NCI-H524 (cell line): ENCODE measurements at regions not wholly inside any gene's neighbourhood (a gene's known extent, or its start where the extent isn't known, plus 50 kb on each side); places are given as distances from the start of the nearest gene placed in this dataset.
A peak's percentile ranks its signal among the peaks of the same experiment; 100 is the strongest.

Experiments
- DNase-seq, 2 experiments: peaks; one replicate each; lab custom pipeline; 2025; lab: John Stamatoyannopoulos, UW

DNA sequence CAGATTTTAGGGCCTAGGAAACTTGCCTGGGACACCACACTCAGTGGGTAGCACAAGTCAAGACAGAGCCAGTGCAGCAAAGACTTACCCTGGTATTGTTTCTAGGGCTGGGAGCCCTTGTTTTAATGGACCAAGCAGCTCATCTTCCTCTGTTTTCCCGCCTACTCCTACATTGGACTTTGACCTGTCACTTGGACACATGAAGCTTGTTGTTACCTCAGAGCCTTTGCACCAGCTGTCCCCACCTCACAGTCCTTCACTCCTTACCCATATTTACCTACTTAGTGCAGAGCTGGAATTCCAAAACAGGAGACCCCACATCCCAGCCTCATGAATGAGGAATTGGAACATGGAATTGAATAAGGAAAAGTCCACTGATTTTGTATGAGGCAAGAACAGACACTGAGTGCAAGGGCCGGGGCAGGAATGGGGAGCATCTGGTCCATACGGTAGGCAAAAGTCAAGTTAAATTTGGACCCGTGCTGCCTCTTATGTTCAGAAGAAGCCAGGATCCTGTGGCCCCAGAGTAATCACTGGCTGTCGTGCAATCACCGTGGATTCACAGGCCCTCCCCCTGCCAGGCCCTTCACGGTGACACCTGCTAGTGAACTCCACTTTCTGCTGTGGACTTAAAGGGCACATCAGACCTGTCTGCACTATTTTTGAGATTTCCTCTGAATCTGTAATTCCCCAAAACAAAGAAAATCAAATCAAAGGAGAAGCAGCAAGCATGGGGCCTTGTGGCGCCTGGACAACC is 236.9 kb upstream of the PMEPA1 start:
- no peak for DNase-seq

DNA sequence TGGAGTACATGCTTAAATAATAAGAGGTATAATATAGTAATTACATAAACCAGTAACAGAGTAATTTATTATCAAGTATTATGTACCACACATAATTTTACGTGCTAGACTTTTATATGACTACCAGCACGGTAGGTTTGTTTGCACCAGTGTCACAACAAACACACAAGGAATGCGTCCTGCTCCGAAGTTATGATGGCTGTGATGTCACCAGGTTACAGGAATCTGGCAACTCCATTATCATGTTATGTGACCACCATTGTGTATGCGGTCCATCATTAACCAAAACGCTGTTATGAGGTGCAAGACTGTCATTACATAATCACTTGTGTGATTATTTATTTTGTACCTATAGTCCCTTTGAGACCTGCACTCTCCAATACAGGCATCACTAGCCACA is 235.2 kb upstream of the PMEPA1 start:
- DNase-seq = no peak

DNA sequence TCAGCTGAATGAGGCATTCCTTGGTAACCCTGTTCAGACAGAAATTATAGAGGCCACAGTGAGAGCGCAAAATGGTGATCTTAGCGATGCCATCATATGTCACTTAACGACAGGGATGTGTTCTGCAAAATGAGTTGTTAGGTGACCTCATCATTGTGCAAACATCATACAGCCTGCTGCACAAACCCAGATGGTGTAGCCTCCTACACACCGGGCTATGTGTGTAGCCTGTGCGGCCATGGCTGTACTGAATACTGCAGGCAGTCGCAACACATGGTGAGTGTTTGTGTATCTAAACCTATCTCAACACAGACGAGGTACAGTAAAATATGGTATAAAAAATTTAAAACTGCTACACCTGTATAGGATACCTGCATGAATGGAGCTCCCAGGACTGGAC is 234.1 kb upstream of the PMEPA1 start:
- DNase-seq = no peak

DNA sequence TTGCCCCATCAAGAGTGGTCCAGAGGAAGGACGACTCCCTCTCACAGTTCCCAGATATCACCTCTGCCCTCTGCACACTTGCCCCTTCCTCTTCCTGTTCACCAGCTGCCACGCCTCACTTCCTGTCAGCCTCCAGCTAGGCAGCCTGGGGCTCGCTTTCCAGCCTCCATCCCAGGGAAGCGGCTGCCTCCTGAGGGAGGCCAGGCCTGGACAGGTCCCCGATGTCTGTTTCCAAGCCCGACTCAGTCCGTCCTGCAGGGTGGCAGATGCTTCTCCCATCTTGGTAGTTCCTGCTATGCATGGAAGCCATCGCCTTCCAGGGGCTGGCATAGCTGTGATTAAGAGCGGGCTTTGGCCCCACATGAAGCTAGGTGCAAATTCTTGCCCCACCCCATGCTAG is 233.5 kb upstream of the PMEPA1 start:
- no peak for DNase-seq

DNA sequence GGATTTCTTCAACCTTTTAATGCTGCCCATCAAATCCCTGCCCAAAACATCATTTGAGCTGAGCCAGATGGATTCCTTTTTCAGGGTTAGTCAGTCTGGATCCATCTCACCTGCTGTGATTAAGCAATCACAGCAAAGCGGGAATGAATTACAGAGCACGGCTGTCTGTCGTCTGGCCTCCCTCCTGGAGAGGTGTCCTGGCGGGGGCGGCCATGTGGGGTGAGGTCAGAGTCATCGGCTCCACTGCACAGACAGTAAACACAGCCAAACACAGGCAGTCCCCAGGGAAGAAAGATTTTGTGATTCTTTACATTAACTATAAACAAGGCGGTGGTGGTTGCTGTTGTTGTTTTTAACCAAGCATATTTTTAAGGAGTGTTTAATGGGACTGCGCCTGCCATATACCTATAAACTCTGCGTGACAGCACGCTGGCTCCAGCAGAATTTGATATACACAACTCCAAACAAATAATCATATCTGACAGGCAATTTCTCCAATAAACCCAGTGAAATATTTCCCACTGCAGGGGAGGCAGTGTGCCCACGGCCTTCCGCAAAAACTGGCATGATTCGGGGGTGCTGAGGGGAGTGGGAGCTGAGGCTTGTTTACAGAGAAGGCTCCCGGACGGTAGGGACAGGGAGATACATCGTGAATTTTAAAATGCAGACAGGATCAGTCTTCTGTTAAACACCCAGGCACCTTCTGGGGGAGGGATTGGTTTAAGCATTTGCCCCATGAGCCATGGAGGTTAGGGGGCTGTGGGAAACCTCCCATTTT is 232.0 kb upstream of the PMEPA1 start:
- no peak for DNase-seq

DNA sequence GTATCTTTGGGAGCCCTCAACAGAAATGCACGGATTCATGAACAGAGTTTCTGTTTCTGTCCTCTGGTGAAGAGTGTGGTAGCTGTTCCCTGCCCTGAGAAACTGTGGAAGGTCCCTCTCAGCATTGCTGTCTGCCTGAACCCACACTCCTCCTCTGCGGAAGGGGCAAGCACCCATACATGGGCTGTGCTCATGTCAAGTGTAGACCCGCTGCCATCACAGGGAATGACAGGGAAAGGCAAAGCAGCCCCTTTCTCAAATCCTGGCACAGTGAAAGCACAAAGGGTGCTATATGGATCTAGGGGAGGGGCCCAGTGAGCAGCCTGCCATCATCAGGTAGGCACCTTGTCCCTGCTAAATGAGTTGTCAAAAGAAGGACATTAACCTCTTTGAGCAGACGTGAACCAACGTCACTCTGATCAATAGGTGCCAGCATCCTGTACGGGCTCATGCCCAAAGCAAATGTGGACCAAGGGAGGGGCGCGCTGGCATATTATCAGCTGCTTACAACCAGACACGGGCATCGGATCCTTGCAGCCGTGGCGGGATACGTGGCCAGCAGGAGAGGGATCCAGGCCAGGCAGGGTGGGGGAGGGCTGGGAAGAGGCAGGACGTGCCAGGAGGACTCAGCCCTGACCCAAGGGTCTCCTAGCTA is 231.2 kb upstream of the PMEPA1 start:
- DNase-seq = no peak

DNA sequence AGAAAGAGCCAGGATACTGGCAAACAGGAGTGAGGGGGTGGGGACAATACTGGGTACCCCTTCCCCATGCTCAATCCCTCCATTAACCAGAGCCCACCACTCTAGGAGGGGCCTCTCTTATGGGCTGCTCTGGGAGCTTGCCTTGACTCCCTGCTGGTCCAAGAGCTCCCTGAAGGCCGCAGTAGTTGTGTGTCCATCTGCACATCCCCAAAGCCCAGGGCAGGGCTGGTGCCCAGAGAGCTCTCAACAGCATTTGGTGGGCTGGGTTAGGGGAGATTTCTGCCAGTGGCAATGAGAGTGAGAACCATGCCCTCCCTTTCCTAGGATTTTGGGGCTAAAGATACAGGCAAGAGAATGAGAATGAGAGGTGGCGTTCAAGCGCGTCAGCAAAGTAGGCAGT is 230.6 kb upstream of the PMEPA1 start:
- DNase-seq = no peak

DNA sequence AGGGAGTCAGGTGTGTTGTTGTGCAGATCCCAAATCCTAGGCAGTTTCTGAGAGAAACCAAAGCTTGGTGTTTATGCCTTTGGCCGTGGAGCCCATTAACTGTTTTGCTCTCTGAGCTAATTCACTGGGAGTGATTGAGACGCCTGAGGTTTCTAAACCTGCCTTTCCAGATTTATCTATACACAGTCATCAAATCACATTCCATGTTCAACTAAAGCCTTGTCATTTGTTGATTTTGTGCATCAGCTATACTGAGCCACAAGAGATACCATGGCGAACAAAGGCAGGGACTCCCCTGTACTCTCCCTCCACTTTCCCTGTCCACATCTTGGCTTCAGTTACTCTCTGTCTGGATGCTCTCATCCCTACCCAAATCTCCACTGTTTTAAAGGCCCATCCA is 229.7 kb upstream of the PMEPA1 start:
- DNase-seq = no peak

DNA sequence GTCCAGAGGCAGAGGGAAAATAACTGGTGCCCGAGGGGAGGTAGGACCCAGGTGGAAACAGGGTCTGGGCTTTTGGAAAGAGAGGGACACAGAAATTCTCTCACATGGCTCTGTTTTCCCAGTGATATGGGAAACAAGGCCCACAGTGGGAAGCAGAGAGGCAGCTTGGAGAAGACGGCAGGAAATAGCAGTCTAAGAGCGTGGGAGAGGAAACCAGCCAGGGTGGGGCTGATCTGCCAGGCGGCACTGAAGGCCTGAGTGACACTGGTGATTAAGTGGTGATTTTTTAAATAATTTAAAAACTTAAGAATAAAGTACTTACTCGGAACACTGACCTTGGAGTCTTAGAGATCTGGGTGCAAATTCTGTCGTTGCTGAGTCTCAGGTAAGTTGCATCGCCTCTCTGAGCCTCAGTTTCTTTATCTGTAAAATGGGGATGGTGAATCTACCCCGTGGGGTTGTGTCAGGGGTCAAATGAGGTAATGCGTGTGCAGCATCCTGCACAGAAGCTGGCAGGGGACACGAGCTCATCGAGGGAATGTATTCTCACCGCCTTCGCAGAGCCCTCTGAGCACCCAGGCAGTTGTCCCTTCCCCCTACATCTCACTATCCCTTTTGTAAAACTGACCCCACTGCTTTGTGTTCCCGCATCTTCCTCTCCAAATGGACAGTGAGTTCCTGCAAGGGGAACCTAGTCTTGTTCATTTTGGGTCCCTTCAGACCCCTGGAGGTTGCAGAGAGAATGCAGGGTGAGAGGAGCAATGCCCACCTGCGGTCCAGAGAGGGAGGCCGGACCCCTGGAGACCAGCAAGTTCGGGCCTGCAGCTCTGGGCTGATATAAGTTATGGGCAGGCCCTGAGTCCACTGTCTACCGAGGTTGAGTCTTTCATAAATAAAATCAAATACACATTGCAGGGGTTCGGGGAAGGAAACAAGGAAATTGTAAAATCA is 228.6 kb upstream of the PMEPA1 start:
- DNase-seq = no peak

DNA sequence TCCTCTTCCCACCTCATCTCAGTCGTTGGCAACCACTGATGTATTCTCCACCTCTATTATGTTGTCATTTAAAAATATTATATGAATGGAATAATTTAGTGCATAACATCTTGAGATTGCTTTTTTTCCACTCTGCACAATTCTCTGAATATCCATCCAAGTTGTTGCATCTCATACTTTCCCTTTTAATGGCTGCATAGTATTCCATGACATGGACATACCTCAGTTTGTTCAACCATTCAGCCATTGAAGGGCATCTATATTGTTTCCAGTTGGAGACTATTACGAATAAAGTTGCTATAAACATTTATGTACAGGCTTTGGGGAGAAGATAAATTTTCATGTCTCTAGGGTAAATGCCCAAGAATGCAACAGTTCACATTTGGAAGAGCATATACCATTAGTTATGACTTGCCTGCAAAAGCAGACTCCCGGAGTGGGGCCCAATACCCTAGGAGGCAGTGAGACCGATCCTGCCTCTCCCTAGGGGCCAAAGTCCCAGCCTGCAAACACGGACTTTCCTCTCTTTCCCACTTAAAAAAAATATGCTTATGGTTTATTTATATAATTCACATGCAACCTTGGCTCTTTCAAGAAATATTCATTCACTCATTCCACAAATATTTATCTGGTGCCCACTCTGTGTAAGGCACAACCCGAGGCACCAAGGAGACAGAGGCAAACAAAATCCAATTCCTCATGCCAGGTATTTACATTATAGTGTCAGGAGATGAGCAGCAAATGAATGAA is 227.0 kb upstream of the PMEPA1 start:
- DNase-seq = no peak

DNA sequence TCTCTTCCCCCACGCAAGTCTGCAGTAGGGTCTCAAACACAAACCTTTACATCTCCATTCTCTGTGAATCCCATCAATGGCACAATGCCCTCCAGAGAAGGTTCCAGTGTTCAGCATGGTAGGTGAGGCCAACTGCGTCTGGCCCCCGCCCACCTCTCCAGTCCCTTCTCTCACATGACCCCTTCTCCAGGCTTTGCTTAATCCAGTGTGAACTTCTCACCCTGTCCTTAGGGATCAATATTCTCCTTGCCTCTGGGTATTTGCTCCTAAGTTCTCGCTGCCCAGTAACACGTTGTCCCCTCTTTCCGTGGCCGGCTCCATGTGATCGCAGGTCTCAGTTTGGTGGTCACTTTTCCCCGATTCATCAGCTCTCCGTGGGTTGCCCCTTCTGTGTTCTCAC is 225.1 kb upstream of the PMEPA1 start:
- DNase-seq = no peak

DNA sequence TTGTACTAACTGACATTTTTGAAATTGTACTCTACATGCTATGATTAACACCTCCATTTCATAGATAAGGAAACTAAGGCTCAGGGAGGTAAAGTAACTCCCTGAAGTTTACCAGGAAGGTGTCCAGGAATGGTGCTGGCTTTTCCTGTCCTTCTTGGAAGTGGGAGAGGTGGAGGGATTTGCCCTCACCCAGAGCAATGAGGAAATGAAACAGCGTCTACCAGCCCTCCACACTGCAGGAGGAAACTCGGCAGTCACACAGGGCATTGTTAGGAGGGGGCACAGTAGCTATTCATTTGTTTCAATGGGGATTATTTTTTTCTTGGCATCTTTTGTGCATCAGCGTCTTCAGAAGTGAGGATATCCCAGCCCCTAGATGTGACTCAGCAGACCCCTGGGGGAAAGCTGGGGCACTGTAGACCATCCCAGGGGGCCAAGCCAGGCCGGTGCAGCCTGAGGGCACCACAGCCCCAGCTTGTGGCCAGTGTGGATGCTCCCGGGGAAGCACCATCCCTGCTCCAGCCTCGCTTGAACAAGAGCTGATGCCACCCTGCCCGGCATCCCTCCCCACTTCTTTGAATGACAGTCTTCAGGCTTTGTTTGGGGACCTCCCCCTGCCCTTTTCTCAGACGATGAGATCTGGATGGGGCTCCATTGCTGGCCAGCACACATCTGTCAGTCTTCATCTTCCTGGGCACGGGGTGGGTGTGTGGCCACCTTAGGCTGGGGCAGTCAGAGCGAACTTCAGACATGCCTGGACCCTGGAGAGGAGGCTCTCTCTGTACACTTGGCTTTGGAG is 224.4 kb upstream of the PMEPA1 start:
- DNase-seq = no peak

DNA sequence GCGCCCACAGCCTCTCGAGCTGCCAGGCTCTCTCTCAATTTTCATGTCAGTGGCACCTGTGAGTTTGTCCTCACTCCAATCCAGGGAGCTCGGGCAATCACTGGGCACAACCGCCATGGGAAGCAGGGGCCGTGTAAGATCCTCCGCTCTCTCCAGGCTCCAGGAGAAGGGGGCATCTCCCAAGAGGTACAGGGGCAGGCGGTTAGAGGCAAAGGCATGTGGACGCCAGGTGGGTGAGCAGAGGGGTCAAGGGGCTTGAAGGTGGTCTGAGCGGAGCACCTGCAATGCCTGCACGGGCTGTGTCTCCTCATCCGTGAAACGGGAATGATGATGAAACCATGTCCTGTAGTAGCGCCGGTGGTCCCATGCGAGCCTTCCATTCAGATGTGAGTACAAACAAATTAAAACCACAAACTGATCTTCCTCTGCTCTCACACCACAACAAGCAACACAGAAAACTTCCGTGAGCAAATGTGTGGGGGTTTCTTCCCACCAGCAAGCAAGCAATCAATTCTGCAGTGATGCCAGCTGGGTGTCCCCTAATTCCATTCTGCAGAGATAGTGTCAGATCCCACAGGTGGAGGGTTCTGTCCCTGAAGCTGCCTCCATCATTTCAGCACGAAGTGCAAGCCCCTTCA is 222.5 kb upstream of the PMEPA1 start:
- no peak for DNase-seq

DNA sequence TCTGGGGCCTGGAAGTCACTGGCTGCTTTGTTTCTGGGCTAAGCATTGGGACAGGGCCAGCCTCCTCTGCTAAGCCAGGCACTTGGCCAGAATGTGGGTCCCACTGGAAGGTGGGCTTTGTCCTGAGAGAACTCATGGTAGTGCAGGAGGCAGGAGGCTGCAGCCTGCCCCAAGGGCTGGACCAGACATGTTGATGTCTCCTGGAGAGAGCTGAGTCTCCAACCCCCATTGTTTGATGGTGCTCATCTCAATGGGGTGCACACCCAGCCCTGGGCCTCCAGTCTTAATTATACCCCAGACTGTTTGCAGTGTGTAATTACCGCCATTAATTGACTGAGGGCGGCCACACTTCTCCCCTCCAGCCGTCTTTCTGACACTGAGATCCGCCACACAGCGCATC is 220.5 kb upstream of the PMEPA1 start:
- DNase-seq = no peak

DNA sequence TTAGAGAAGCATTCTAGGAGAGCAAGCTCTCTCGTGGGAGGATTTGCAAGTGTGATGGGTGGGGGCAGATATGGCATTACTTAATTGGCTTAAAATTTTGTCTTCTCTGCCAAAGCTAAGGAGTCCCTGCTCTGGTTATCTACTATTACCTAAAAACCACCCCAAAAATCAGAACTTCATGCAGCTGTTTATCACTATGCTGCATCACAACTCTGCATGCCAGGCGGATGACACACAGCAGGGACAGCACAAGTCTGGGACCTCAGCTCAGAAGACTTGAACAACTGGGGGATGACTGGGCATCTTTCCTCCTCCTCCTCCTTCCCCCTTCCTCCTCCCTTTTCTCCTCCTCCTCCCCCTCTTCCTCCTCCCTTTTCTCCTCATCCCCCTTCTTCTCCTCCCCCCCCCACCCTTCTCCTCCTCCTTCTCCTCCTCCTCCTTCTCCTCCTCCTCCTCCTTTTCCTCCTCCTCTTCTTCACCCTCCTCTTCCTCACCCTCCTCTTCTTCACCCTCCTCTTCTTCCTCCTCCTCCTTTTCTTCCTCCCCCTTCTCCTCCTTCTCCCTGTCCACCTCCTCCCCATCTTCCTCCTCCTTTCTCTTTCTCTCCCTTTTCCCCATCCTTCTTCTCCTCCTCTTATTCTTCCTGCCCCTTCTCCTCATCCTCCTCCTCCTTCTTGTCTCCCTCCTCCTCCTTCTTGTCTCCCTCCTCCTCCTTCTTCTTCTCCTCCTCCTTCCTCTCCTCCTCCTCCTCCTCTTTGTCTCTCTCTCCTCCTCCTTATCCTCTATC is 218.6 kb upstream of the PMEPA1 start:
- no peak for DNase-seq

DNA sequence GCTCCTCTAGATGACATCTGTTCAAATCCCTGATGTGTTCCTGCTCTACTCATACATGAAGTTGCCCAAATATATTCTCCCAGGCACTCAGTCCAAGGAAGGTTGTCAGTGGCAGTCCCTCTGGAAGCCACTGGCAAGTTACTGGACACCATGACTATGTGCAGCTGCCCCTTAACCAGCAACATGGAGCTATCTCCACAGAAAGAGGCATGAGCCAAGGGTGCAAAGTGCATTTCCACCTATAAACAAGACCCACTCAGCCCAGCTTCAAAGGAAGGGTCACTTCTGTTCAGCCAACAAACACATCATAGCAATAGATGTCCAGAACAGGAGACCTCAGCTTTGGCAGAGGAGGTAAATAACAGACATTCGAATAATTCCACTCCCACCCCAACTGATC is 217.6 kb upstream of the PMEPA1 start:
- DNase-seq = no peak

DNA sequence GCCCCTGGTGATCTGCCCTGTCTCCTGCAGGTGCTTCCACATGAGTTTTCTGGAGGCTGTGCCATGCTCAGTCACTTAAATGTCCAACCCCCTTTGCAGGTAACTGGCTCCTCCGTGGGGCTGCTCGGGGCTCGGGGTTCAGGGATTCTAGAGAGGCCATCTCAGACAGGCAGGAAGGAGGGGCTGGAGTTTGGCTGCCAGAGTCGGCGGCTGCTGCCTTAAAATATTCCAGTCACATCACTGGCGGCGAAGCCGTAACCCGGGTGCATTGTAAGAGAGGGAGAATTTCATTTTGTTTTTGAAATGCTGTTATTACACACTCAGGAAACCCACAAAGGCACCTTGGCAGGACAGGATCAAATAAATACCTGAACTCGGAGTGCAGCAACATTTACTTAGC is 212.9 kb upstream of the PMEPA1 start:
- no peak for DNase-seq

DNA sequence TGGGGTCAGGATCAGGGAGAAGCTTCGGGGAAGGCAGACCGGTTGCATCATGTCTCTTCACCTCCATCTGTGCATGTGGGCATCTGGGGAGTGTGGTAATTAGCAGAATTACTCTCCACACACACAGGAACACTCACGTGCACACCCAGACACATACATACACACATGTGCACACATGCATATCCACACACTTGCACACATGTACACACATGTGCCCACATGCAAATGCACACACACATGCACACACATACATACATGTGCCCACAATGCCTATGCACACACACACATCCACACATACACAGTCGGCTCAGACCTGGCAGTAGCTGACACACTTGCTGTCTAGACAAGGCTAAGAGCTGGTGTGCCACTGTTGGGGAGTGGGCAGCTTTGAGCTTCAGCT is 212.3 kb upstream of the PMEPA1 start:
- DNase-seq = peak in 1 of 2 experiments; percentile 42

DNA sequence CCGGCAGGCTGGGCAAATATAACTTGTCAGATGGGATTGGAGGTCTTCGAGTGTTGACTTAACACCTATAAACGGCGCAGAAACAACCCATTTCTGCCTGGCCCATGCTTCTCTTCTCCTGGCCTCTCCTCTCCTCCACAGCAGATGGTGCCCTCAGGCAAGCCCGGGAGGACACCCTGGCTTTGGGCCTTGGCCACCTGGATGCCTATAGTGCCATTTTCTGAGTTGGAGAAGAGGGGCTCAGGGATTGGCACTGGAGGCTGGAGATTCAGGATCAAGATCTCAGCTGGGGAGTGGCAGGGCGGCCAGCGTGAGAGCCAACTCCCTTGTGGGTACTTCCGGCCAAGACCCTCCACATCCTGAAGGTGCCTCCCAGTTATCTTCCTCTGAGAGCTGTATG is 211.9 kb upstream of the PMEPA1 start:
- DNase-seq = peak in 1 of 2 experiments; percentile 42
